ENCODE measurements at regions not wholly inside any gene's neighbourhood (a gene's known extent, or its start where the extent isn't known, plus 50 kb on each side); places are given as distances from the start of the nearest gene placed in this dataset.

GRCh38 chr12:77433799-77434198 lies 368.4 kb upstream of the E2F7 start:
- TF ChIP-seq CTCF (IDR thresholded peaks at IDR 0.05) (no peak), POLR2AphosphoS5 (IDR thresholded peaks at IDR 0.05) (no peak)
